ENCODE measurements at regions not wholly inside any gene's neighbourhood (a gene's known extent, or its start where the extent isn't known, plus 50 kb on each side); places are given as distances from the start of the nearest gene placed in this dataset.
"Not testable (repeated sequence)": the region's sequence is repeated elsewhere in the genome, so short reads cannot be mapped to it uniquely, and the experiment has no call there.

DNA sequence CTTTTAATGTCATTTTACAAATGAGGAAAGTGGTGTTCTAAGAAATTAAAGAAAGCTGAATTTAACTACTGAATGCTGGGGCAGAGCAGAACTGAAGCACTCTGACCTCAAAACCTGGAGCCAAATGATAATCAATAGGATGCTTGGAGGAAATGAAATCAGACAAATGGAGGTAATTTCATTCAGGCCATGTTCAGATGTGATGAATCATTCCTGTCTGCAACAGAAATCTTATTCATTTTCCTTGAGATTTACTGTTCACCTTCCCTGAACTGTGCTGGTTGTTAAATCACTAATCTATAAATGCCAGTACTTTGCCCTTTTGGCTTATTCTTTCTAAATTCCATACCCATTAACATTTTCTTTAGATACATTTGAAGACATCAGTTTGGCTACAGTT is 85.6 kb upstream of the SNX7 start:
- no peak for DNase-seq

DNA sequence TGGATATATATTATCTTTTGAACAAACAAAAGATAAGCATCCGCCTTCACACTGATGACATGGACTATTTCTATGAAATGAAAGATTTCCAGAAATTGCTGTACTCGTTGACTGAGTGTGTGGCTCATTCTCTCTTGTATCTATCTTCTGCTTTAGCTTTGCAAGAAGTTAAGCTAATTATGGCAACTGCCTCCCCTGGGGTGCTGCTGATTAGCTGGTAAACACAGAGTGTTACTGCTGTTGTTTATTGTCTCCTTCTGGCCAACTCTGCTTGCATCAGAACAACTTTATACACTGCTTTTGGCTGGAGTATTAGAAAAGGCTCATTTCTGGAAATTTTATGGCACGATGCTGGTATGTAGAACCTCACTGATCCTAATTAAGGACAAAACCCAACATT is 95.6 kb upstream of the SNX7 start:
- DNase-seq, result peak; percentile 45

DNA sequence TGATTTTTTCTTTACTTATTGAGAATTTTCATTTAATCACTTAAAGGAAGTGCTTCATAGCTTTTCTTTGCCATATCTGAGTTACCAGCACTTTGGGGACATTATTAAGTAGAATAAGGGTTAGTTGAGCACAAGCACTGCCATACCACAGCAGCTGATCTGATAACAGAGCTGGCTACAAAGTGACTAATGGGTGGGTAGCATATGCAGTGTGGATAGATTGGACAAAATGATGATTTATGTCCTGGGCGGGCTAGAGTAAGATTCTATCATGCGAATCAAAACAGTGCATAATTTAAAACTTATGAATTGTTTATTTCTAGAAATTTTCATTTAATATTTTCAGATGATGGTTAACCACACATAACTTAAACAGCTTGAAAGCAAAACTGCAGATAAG is 102.2 kb upstream of the SNX7 start:
- no peak for DNase-seq

DNA sequence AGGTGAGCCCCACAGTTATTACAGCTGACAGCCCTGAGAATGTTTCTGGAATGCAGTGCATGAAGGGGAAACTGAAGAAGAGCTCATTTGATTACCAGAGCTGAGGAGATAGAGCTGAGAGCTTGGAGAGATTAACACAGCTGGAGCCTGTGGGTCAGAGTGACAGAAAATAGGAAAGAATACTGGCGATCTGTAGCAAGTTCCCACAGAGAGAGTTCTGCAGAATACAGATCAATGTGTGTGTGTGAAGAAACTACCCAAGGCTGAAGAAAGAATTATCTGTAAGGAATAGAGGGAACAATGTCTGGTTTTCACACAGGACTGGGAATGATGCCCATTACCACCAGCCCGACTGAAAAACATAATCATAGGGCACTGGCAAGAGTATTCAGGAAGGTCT is 103.6 kb upstream of the SNX7 start:
- no peak for DNase-seq

DNA sequence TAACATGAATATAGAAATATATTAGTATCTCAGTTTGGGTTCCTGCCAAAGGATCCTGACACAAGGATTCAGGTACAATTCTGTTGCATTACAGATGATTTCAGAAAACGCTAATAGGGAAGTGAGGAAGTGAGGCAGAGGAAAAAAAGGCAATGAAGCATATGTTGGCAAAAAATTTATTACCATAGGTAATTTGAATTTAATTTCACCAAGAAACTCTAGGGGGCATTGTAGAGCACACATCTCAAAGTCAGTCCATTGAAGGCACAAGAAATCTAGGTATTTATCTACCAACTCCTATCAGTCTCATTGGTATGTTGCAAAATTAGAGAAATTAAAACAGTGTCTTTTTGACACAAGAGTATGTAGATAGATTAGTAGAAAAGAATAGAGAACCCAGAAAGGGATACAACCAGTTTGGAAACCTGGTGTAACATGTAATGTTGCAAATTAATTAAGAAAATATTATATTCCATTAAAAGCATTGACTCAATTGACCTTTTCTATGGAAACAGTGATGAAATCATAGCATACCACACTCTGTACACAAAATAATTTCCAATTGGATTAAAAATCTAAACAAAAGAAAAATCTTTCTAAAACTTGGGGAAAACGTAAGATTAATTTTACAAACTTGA is 104.9 kb upstream of the SNX7 start:
- DNase-seq, result no peak

DNA sequence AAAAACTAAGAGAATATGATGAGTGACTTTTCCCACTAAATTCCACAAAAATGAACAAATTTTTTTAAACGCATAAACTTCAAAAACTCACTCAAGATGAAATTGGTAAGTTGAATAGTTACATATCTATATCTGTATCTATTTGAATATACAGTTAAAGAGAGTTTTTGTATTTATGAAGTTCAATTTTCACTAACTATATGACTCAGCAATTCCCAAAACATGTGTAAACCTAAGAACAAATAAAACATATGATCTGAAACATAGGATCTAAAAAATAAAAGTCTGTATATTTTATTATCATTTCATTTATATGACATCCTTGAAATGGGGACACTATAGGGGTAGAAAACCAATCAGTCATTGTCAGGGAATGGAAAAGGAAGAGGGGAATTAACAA is 105.7 kb upstream of the SNX7 start:
- DNase-seq, result no peak

DNA sequence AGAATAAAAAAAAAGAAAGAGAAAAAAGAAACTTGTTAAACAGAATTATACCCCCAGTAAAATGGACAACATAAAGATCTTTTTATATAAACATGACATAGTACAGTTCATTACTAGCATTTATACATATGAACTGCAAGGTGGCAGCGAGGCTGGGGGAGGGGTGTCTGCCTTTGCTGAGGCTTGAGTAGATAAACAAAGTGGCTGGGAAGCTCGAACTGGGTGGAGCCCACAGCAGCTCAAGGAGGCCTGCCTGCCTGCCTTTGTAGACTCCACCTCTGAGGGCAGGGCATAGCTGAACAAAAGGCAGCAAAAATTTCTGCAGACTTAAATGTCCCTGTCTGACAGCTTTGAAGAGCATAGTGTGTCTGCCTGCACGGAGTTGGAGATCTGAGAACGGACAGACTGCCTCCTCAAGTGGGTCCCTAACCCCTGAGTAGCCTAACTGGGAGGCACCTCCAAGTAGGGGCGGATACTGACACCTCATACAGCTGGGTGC is 108.9 kb upstream of the SNX7 start:
- not testable (repeated sequence) for DNase-seq

DNA sequence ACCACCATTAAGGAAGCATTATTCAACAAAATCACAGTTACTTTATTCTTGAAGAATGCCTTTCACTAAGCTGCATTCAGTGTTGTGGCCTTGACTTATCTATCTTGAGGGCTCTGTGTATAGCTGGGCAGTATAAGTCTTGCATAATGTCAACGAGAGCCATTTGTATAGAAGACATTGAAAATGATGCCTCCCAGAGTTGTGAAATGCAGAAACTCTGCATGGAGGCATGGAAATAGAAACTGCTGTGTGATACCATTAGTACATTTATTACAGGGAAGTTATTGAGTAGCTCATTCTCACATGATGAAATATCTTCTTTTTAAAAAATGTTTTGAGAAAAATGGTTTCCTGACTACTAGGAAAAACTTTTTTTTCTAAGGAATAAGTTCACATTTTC is 111.4 kb upstream of the SNX7 start:
- DNase-seq, result no peak

DNA sequence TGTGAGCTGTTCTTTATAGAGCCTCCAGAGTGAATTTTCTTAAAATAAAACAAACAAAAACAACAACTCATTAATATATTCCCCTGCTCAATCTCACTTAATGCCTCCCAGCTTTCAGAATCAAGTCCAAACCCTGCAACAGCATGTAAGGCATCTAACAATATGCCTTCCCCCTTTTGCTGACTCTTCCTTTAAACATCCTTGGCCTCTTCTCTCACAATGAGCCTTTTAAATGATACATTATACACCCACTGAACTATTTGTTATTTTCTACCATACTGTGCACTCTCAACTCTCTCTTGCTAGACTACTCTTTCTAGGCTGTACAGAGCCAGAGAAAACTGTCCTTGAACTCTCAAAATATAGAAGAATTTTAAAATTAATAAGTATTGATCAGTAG is 115.2 kb upstream of the SNX7 start:
- no peak for DNase-seq

DNA sequence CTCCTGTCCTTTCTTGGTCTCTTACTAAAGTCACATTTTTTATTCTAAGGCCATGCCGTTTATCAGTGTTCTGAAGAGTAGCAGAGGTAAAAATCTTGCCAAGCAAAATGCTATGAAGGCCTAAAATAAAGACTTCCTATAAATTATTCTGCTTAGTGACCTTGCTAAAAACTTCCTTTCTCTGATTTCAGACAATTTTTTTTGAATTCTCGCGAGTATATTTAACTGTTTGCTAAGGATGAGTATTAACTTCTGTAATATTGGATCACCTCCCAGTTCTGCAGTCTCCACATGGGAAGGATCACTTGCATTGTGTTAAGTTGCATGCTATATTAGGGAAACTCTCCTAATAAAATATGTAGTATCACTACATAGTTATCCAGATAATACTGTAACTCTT is 123.4 kb upstream of the SNX7 start:
- DNase-seq, result no peak

DNA sequence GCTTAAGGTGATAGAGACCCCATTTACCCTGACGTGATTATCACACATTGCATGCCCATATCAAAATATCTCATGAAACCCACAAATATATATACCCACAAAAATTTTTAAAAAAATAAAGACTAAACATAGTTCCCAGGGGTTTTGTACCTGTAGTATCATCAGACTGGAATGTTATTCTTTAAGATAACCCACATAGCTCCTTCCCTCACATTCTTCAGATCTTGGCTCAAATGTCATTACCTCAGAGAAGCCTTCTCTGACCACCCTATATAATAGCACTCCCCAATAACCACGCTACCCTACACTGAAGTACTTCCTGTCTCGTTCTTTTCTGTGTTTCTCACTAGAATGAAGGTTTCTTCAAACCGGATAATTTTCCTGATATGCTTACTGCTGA is 138.3 kb upstream of the SNX7 start:
- DNase-seq, result no peak

DNA sequence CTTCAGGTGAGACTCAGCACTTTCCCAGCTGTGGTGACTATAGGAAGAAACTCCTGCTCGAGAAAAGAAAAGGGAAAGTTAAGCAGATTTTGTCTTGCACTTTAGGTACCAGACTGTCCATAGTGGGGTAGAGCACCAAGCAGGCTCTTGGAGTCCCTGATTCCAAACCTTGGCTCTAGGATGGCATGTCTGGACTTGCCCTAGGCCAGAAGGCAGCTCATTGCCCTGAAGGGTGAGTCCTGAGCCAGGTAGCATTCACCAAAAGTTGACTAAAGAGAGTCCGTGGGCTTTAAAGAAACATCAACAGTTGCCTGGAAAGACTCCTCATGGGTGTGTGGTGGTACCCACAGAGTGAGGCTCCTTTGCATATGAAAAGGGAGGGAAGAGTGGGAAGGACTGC is 145.2 kb upstream of the SNX7 start:
- DNase-seq, result no peak

DNA sequence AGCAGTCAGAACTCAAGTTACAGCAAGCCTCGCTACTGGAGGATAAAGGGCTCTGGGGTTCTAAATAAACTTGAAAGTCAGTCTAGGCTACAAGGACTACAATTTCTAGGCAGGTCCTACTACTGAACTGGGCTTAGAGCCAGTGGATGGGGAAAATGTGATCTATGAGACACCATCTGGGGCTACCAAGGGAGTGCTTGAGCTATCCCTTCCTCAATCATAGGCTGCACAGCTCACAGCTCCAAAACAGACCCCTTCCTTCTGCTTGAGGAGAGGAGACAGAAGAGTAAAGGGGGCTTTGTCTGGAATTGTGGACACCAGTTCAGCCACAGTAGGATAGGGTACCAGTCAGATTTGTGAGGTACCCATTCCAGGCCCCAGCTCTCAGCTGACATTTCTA is 145.8 kb upstream of the SNX7 start:
- no peak for DNase-seq

DNA sequence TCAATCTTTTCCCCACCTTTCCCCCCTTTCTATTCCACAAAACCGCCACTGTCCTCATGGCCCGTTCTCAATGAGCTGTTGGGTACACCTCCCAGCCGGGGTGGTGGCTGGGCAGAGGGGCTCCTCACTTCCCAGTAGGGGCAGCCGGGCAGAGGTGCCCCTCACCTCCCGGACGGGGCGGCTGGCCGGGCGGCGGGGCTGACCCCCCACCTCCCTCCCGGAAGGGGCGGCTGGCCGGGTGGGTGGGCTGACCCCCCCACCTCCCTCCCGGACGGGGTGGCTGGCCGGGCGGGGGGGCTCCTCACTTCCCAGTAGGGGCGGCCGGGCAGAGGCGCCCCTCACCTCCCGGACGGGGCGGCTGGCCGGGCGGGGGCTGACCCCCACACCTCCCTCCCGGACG is 149.3 kb upstream of the SNX7 start:
- not testable (repeated sequence) for DNase-seq

DNA sequence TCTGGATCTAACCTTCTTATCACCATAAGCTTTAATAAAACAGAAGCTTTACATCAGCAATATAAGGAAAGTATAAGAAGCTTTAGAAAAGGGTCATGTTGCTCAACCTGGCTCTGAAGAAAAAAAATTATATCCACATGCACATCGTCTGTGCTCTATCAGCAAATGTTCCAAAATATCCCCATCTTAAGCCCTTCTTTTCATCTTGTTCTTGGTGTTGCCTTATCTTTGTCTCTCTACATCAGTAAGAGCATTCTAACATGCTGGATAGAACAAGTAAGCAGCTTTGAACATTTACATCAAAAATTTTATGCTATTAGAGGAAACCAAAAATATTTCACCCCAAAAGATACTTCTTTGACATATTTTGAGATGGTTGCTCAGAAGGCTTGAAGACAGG is 157.8 kb upstream of the SNX7 start:
- no peak for DNase-seq

DNA sequence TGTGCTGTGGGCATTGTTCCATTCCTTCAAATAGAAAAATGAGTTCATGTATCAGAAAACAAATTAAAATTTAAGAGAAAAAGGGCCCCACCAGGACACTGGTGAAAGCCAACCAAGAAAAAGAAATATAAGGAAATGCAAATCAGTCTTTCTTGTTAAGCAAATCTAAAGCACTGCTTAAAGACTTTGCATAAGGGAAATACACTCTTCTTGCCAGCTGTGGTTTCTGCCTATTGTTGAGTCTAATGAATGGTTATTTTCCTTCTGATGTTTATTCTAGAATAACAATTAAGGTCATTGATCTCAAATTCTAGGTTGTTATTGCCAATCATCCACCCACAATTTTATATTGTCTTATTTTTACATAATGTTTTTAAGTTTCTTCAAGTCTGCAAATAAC is 158.6 kb upstream of the SNX7 start:
- peak; percentile 38 for DNase-seq

DNA sequence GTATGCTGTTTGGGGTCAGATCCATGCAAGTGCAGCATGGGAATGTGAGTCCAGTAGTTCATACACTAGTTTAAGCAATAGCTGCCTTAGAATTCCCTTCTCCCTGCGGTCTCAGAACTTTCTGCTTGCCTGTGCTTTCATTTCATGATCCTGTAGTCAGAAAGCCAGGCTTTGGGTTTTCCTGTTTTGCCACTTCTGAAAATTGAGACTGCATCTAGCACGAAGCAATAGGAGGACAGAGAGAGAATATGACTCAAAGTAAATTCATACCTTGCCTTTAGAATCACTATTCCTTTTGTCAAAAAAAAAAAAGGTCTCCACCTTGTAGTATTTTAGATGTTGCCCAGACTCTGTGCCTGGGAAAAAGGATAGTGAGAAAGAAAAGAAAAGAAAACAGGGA is 161.2 kb upstream of the SNX7 start:
- DNase-seq, result no peak

DNA sequence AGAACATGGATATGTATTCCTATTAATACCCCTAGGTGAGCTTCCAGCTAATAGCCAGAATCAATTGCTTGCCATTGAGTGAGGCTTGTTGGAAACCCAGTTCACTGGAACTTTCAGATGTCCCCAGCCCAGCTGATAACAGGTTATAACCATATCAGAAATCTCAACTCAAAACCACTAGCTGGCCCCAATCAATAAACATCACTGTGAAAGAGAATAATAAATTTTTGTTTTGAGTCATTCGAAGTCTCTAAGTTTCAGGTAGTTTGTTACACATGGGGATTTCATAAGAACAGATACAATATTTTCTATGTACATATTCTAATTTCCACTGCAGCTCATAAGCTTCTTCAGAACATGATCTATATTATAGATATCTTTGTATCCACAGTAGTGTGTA is 162.9 kb upstream of the SNX7 start:
- DNase-seq, result no peak

DNA sequence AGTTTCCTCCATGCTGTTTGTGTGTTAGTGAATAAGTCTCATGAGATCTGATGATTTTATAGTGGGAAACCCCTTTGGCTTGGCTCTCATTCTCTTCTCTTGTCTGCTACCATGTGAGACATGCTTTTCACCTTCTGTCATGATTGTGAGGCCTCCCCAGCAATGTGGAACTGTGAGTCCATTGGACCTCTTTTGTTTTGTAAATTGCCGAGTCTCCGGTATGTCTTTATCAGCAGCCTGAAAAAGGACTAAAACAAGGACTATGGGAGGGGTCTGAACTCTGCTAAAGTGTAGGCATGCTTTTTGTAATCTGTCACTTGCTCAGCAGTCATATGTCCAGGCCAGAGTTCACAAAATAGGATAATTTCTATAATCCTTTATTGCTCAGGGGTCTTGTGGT is 164.0 kb upstream of the SNX7 start:
- DNase-seq, result no peak

DNA sequence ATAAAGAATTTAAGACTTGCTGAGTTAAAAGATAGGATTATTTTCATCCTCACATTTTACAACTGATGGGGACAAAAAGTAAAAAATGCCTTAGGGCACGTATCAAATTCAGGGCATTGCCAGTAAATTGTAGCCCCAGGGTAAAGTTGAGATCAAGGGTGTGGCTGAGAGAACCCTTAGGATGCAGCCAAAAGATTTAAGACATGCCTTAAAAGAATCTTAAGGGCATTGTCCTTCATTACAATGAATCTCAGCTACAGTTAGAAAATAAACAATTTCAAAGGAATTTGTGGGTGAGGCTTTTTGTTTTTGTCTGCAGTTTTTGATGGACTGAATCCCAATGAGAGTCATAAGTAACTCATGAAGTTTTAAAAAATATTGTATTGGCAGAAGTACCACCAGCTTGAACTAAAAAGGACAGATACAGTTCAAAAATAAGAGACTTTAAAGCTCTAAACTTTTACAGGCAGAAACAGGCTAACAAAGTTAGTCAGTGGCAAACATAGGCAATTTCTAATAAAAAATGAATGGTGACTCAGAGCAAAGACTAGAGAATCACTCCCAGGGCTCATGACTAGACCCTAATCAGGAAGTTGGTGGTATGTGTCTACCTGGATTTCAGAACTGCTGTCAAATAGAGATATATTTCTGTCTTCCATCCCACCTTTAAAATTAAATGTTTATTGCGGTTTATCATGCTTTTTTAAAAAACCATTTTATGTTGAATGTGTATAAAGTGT is 165.1 kb upstream of the SNX7 start:
- DNase-seq, result no peak

DNA sequence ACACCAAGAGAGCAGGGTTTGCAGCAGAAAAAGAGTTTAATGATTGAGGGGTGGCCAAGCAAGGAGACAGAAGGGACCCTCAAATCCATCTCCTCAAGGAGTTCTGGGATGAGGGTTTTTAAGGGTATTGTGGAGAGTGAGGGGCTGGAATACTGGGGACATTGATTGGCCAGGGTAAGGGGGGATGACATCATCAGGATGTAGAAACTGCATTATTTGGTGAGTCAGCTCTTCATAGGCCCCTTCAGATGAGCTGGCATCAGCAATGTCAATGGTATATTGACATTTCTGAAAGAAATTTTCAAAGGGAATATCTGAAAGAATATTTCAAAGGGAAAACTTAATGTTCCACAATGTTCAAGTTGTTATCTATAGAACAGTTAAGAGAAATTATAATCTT is 168.1 kb upstream of the SNX7 start:
- DNase-seq, result no peak

DNA sequence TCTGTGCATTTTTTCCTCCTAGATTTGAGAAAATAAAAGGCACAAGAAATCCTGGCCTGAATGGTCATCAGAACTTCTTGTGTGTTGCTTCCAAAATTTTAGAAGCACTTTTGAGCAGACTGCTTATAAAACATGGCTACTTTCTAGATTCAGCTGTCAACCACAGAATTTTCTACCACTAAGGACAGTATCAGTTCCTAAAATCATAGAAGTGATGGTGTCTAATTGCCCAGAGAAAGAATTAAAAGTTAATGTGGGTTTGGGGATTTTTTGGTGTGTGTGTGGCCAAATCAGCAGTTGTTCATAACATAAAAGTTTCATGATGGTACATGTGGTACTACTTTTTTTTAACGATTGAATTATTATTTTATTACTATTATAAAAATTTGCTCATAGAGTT is 171.4 kb upstream of the SNX7 start:
- DNase-seq, result no peak

DNA sequence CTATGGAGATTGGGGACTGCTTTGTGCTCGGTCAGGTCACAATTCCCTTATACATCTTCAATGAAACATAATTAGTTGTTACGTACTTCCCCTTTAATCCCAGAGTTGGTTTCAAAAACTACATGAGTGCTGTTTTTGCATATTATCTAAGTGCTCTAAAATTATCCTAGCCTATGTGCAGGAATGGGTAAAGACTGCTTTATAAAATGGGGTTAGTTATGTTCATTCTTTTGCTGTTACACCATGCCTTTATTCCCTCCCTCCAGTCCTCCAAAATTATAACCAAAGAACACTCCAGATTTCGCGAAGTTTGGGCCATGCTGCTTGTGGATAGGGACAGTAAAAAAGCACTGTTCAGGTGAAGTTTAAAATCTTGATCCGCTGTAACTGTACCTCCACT is 173.9 kb upstream of the SNX7 start:
- DNase-seq, result no peak

DNA sequence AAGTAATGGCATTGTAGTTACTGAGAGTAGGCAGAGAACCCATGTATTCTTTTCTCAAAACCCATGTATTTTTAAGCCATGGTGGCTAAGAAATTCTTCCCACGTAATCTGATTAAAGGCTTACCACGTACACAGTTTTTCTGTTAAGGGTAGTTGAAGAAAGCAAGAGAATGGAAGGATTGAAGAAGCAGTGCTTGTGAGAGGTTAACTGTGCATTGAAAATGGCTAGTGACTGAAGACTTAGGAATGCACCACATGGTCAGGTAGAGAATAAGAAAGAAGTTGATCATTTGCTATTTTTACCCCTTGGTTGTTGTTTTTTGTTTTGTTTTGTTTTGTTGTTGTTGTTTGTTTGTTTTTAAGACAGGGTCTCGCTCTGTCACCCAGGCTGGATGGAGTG is 178.9 kb upstream of the SNX7 start:
- no peak for DNase-seq

DNA sequence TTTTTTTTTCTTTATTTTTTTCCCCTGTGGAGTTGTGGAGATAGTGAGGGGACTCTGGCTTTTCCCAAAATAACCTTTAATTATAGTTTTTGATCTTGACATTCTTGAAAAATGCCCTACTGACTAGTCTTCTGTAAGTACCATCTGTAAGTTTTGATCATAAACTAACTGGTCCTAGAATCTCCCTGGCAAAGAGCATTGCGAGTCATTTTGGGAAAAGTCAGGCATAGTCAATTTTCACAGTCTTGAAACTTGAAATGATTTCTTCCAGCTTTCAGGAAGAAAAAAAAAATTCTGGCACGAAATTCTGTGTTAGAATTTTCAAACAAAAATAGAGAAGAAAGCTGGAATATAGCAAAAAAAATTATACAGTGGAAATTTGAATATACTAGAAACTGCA is 181.2 kb upstream of the SNX7 start:
- DNase-seq, result no peak
